ENCODE measurements at regions not wholly inside any gene's neighbourhood (a gene's known extent, or its start where the extent isn't known, plus 50 kb on each side); places are given as distances from the start of the nearest gene placed in this dataset.

DNA sequence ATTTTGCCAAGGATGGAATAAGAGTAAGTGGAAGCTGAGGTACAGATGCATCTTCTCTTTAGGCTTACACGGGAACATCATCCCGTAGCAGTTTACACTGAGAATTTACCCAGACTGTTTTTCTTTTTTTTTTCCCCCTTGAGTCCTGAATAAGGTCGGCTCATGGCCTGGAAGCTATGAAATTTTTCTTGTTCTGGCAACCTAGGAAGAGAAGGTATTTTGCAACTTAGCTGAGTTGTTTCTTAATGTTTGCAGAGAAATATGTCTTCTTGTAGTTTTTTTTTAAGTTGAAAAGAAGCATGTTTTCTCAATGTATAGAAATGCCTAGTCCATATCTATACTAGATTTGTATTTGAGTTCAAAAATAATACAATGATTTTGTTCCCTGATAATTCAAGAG, 712.5 kb downstream of the TDRD15 start:
- no peak for ATAC-seq
- TF ChIP-seq UBTF (CRISPR knock-in tag; IDR thresholded peaks at IDR 0.05) (no peak), KLF16 (CRISPR knock-in tag; IDR thresholded peaks at IDR 0.05) (no peak), ZNF841 (CRISPR knock-in tag; IDR thresholded peaks at IDR 0.05; ENCODE audit: borderline replicate concordance) (no peak), ZNF724P (CRISPR knock-in tag; IDR thresholded peaks at IDR 0.05; ENCODE audit: borderline replicate concordance) (no peak), ZNF678 (CRISPR knock-in tag; IDR thresholded peaks at IDR 0.05) (no peak), NCOR1 (IDR thresholded peaks at IDR 0.05; ENCODE audit: borderline replicate concordance, low read length) (no peak), TCF7L2 (IDR thresholded peaks at IDR 0.05; ENCODE audit: low read depth, low read length) (no peak), ZNF879 (CRISPR knock-in tag; IDR thresholded peaks at IDR 0.05) (no peak), ZSCAN30 (CRISPR knock-in tag; IDR thresholded peaks at IDR 0.05) (no peak), ZNF207 (IDR thresholded peaks at IDR 0.05; ENCODE audit: borderline replicate concordance) (no peak)
- TF ChIP-seq, protein P1, sequence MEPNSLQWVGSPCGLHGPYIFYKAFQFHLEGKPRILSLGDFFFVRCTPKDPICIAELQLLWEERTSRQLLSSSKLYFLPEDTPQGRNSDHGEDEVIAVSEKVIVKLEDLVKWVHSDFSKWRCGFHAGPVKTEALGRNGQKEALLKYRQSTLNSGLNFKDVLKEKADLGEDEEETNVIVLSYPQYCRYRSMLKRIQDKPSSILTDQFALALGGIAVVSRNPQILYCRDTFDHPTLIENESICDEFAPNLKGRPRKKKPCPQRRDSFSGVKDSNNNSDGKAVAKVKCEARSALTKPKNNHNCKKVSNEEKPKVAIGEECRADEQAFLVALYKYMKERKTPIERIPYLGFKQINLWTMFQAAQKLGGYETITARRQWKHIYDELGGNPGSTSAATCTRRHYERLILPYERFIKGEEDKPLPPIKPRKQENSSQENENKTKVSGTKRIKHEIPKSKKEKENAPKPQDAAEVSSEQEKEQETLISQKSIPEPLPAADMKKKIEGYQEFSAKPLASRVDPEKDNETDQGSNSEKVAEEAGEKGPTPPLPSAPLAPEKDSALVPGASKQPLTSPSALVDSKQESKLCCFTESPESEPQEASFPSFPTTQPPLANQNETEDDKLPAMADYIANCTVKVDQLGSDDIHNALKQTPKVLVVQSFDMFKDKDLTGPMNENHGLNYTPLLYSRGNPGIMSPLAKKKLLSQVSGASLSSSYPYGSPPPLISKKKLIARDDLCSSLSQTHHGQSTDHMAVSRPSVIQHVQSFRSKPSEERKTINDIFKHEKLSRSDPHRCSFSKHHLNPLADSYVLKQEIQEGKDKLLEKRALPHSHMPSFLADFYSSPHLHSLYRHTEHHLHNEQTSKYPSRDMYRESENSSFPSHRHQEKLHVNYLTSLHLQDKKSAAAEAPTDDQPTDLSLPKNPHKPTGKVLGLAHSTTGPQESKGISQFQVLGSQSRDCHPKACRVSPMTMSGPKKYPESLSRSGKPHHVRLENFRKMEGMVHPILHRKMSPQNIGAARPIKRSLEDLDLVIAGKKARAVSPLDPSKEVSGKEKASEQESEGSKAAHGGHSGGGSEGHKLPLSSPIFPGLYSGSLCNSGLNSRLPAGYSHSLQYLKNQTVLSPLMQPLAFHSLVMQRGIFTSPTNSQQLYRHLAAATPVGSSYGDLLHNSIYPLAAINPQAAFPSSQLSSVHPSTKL (CRISPR knock-in tag; IDR thresholded peaks at IDR 0.05): no peak
- H3K4me1 ChIP-seq (ENCODE audit: insufficient read depth, low read length): no peaks in the 10 kb centered on the region
- no peak for DNase-seq (ENCODE audit: low spot score)
- no peaks in the 10 kb centered on the region for H3K79me2 ChIP-seq (ENCODE audit: insufficient read depth, low read length)
- intact Hi-C loops (cut with micrococcal nuclease; ENCODE audit: unreplicated experiment): no loop called here
- FAIRE-seq: no peak
- in situ Hi-C loops (cut with HindIII; ENCODE audit: extremely low pct_ligation_motif_present, low pct_unique_long_range_greater_than_20kb): no loop called here
- no peak overlapping the region for H2AFZ ChIP-seq (ENCODE audit: low read length)
- WGBS (ENCODE audit: low lambda C conversion rate): 0% methylated on average over 3 of the region's 3 CpGs
- no peaks in the 10 kb centered on the region for H3K27me3 ChIP-seq (ENCODE audit: control insufficient read depth in 1 of 2, insufficient read depth in 2 of 2, low read length in 2 of 2)
- POLR2A ChIA-PET: no interaction called here
- no peak overlapping the region for H3K27ac ChIP-seq (ENCODE audit: extremely low read length, insufficient read depth, low read length)
- H4K20me1 ChIP-seq (ENCODE audit: insufficient read depth, low read length): no peaks in the 10 kb centered on the region
- no peak overlapping the region for H3K4me3 ChIP-seq (replicated peaks in 1 of 3; ENCODE audit: insufficient read depth in 1 of 3, low read depth in 2 of 3, low read length in 3 of 3)
- no peak overlapping the region for H3K9ac ChIP-seq (ENCODE audit: insufficient read depth, low read depth, low read length)
- H3K36me3 ChIP-seq (replicated peaks in 1 of 2; ENCODE audit: control insufficient read depth in 1 of 2, insufficient read depth in 2 of 2, low read length in 2 of 2): no peaks in the 10 kb centered on the region
- BruUV-seq (replicated peaks): no TSS peak
- CTCF ChIA-PET (ENCODE audit: low intra/inter-chr PET ratio, low total read pairs): no interaction called here
- H3K9me3 ChIP-seq (ENCODE audit: low read length): no peaks in the 10 kb centered on the region
- H3K4me2 ChIP-seq (ENCODE audit: low read depth, low read length): no peak overlapping the region

Measured in HepG2 (cell line).